ENCODE measurements at regions not wholly inside any gene's neighbourhood (a gene's known extent, or its start where the extent isn't known, plus 50 kb on each side); places are given as distances from the start of the nearest gene placed in this dataset.

DNA sequence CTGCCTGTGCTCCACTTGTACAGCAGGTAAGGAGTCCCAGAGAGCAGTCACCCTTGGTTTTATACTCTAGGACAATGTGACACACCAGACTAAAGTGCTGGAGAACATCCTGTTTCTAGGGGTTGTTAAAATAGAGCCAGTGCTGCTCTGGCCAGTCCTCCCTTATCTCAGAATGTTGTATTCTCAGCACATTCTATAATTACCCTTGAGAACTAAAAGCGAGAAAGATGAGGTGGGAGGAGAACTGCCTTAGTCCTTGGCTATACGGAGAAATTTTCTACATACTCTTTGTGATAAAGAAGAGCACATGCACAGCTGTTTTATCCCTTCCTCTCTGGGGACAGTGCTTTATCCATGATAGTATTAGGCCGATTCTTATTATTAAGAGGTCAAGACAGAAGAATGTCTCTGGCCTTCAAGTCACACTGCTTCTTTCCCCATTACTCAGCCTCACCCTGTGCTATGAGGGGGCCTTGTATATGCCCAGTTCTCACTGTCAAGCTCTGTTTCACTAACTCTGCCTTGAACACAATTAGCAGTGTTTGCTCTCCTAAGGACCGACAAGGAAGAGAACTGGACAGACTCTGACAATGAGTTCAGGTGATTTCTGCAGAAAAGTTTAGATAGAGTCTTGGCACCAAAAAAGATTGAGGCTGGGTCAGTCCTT is 385.8 kb downstream of the TRIB2 start:
- no peak overlapping the region for H3K4me3 Mint-ChIP-seq
- H3K4me1 Mint-ChIP-seq = peaks cover 3% of the 10 kb centered on the region
- no peak overlapping the region for H3K27ac ChIP-seq
- H3K9me3 Mint-ChIP-seq = peaks cover 5% of the 10 kb centered on the region
- no peaks in the 10 kb centered on the region for H4K20me1 ChIP-seq (ENCODE audit: low read depth)
- H3K4me2 ChIP-seq = no peak overlapping the region
- no peaks in the 10 kb centered on the region for H3K36me3 Mint-ChIP-seq
- H3K27me3 Mint-ChIP-seq (ENCODE audit: insufficient read depth, low read depth) = no peaks in the 10 kb centered on the region
- H3K27me3 ChIP-seq = no peaks in the 10 kb centered on the region
- no peak overlapping the region for H3K9ac ChIP-seq
- no peak for DNase-seq (ENCODE audit: low spot score)
- TF ChIP-seq EZH2 (IDR thresholded peaks at IDR 0.05) (no peak), EZH2phosphoT487 (IDR thresholded peaks at IDR 0.05) (no peak)
- TF ChIP-seq, protein P1, sequence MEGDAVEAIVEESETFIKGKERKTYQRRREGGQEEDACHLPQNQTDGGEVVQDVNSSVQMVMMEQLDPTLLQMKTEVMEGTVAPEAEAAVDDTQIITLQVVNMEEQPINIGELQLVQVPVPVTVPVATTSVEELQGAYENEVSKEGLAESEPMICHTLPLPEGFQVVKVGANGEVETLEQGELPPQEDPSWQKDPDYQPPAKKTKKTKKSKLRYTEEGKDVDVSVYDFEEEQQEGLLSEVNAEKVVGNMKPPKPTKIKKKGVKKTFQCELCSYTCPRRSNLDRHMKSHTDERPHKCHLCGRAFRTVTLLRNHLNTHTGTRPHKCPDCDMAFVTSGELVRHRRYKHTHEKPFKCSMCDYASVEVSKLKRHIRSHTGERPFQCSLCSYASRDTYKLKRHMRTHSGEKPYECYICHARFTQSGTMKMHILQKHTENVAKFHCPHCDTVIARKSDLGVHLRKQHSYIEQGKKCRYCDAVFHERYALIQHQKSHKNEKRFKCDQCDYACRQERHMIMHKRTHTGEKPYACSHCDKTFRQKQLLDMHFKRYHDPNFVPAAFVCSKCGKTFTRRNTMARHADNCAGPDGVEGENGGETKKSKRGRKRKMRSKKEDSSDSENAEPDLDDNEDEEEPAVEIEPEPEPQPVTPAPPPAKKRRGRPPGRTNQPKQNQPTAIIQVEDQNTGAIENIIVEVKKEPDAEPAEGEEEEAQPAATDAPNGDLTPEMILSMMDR (IDR thresholded peaks at IDR 0.05) = no peak
- H3K9me3 ChIP-seq (ENCODE audit: low read depth) = peaks cover 6% of the 10 kb centered on the region
- H2AFZ ChIP-seq (replicated peaks) = no peak overlapping the region
- no peaks in the 10 kb centered on the region for H3K79me2 ChIP-seq (ENCODE audit: low read depth)
- H3F3A ChIP-seq (ENCODE audit: low read depth) = no peaks in the 10 kb centered on the region
- H3K4me3 ChIP-seq = no peak overlapping the region
- no peaks in the 10 kb centered on the region for H3K4me1 ChIP-seq
- no peak overlapping the region for H3K27ac Mint-ChIP-seq
- H3K36me3 ChIP-seq = no peaks in the 10 kb centered on the region

DNA sequence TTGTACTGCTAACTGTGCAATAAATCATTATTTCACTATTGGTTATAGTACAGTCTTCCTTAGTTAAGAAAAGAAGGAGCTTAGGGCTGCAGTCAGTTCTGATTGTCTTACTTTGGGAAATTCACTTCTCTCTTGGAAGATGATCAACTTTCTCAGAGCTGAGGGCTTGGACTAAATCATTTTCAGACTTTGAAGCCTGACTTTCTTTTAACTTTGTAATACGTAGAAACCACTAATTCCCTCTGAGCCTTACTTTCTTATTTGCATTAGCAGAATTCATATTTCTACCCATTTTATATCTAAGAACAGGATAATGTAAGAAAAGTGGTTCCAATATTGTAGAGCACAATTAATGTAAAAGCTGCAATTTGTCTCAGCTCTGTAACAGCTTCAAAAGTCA is 386.4 kb downstream of the TRIB2 start:
- no peak overlapping the region for H3K27ac Mint-ChIP-seq
- Histone ChIP-seq H3K27me3 (no peaks in the 10 kb centered on the region), H3K9ac (no peak overlapping the region), H3K9me3 (ENCODE audit: low read depth) (peaks cover 6% of the 10 kb centered on the region), H3K4me1 (no peaks in the 10 kb centered on the region), H3K27ac (no peak overlapping the region), H3K79me2 (ENCODE audit: low read depth) (no peaks in the 10 kb centered on the region), H2AFZ (replicated peaks) (no peak overlapping the region), H3K4me2 (no peak overlapping the region), H3K4me3 (no peak overlapping the region), H4K20me1 (ENCODE audit: low read depth) (no peaks in the 10 kb centered on the region), H3F3A (ENCODE audit: low read depth) (no peaks in the 10 kb centered on the region), H3K36me3 (no peaks in the 10 kb centered on the region)
- H3K9me3 Mint-ChIP-seq = peaks cover 5% of the 10 kb centered on the region
- no peak overlapping the region for H3K4me3 Mint-ChIP-seq
- no peak for DNase-seq (ENCODE audit: low spot score)
- no peaks in the 10 kb centered on the region for H3K36me3 Mint-ChIP-seq
- no peak for TF ChIP-seq EZH2 (IDR thresholded peaks at IDR 0.05)
- TF ChIP-seq EZH2phosphoT487 (IDR thresholded peaks at IDR 0.05) = no peak
- TF ChIP-seq, protein P1 (IDR thresholded peaks at IDR 0.05) = no peak
- H3K27me3 Mint-ChIP-seq (ENCODE audit: insufficient read depth, low read depth) = no peaks in the 10 kb centered on the region
- H3K4me1 Mint-ChIP-seq = peaks cover 3% of the 10 kb centered on the region

DNA sequence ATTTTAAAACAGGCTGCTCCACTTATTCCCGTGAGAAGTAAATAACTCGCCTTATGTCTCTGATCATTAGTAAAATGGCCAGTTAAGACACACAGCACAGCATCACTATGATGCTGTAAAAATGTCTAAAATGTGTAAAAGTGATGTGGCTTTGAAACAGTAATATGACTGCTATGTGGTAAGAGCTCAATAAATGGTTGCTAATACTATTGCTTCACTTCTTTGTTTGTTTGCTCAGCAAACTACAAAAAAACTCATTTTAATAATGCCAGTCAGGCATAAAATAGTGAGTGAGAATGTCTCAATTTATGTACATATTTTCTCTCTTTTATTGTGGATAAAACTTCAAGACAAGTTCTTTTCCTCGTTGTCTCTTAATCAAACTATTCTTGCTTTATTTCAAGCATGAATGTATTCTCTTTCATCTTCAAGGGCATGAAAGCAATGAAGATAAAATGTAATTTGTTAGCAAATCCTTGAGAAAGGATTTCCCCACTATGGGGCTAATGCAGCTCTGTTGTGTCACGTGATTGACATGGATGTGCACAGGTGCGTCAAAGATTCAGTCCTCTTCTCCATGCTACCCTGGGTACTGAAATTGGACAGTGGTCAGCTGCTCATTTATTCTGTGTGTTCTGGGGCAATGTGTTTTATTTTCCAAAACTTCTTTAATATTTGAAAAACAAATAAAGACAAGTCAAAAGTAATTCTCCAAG is 387.2 kb downstream of the TRIB2 start:
- H3F3A ChIP-seq (ENCODE audit: low read depth) = no peaks in the 10 kb centered on the region
- no peaks in the 10 kb centered on the region for H3K36me3 ChIP-seq
- H3K27me3 ChIP-seq = no peaks in the 10 kb centered on the region
- no peaks in the 10 kb centered on the region for H3K79me2 ChIP-seq (ENCODE audit: low read depth)
- no peak overlapping the region for H3K27ac ChIP-seq
- Mint-ChIP-seq H3K4me1 (peaks cover 3% of the 10 kb centered on the region), H3K27me3 (ENCODE audit: insufficient read depth, low read depth) (no peaks in the 10 kb centered on the region), H3K4me3 (no peak overlapping the region), H3K9me3 (no peaks in the 10 kb centered on the region), H3K36me3 (no peaks in the 10 kb centered on the region), H3K27ac (no peak overlapping the region)
- H2AFZ ChIP-seq (replicated peaks) = no peak overlapping the region
- TF ChIP-seq, protein P1 (IDR thresholded peaks at IDR 0.05) = no peak
- TF ChIP-seq EZH2phosphoT487 (IDR thresholded peaks at IDR 0.05) (no peak), EZH2 (IDR thresholded peaks at IDR 0.05) (no peak)
- no peak overlapping the region for H3K4me2 ChIP-seq
- H3K4me3 ChIP-seq = no peak overlapping the region
- no peaks in the 10 kb centered on the region for H3K4me1 ChIP-seq
- no peak overlapping the region for H3K9ac ChIP-seq
- no peaks in the 10 kb centered on the region for H4K20me1 ChIP-seq (ENCODE audit: low read depth)
- no peak for DNase-seq (ENCODE audit: low spot score)
- no peaks in the 10 kb centered on the region for H3K9me3 ChIP-seq (ENCODE audit: low read depth)
